ENCODE measurements at regions not wholly inside any gene's neighbourhood (a gene's known extent, or its start where the extent isn't known, plus 50 kb on each side); places are given as distances from the start of the nearest gene placed in this dataset.

DNA sequence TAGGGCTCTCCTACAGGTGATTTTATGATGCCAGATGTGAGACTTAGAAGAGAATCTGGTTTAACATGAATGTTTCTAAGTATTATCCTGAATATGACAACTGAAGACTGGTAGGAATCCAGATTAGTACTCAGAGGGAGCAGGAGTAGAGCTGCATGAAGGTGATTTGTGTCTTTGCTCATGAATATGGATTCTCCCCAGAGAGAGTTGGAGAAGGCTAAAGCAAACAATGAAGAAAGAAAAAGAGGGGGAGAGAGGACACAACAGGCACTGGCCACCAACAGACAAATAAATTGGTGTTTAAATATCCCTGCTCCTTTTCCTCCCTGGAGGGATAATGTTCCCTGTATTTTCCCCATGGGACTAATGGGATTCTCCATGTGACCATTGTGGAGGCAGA is 427.0 kb upstream of the KLF12 start:
- intact Hi-C loops (cut with micrococcal nuclease; ENCODE audit: unreplicated experiment) (no loop called here), in situ Hi-C loops (cut with HindIII; ENCODE audit: low pct_unique_long_range_greater_than_20kb, low sequenced_read_pairs) (no loop called here)
- Histone ChIP-seq H3K36me3 (ENCODE audit: control insufficient read depth, insufficient read depth, low read length) (no peaks in the 10 kb centered on the region), H3K27me3 (ENCODE audit: control insufficient read depth, insufficient read depth, low read length) (no peaks in the 10 kb centered on the region), H3K27ac (ENCODE audit: low read length) (no peak overlapping the region), H3K4me3 (ENCODE audit: low read depth in 2 of 2, low read length in 2 of 2) (no peak overlapping the region), H3K9me3 (ENCODE audit: control insufficient read depth, insufficient read depth, low read depth, low read length) (no peaks in the 10 kb centered on the region), H3K4me1 (ENCODE audit: control insufficient read depth, insufficient read depth, low read length) (no peaks in the 10 kb centered on the region)
- BruUV-seq (replicated peaks): no TSS peak
- DNase-seq (ENCODE audit: low read depth, low spot score) (no peak), ATAC-seq (no peak)
- ChIA-PET POLR2A (no interaction called here), CTCF (no interaction called here)
- TF ChIP-seq TCF7L2 (IDR thresholded peaks at IDR 0.05; ENCODE audit: low read depth, low read length): no peak
- TF ChIP-seq POLR2AphosphoS5 (IDR thresholded peaks at IDR 0.05; ENCODE audit: low read depth, low read length): no peak
- TF ChIP-seq SIN3A (IDR thresholded peaks at IDR 0.05; ENCODE audit: borderline replicate concordance, insufficient read depth, low read depth, low read length): no peak

DNA sequence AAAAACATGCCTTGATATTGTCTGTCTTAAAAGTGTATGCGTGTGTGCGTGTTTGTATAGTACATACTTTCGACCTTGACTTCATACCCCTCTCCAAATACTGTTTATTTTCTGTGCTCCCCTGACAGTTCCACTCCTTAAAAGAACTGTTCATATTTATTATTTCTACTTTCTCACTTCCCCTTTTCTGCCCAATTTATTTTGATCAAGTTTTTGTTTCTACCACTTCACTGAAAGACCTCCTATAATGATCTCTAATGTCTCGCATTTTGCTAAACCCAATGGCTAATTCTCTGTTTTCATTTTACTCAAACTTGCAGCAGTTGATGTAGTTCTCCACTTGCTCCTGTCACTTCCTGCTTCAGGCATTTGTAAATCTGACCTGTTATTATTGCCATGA is 426.1 kb upstream of the KLF12 start:
- H3K27ac ChIP-seq (ENCODE audit: low read length): no peak overlapping the region
- ATAC-seq: no peak
- ChIA-PET CTCF (no interaction called here), POLR2A (no interaction called here)
- no peaks in the 10 kb centered on the region for H3K4me1 ChIP-seq (ENCODE audit: control insufficient read depth, insufficient read depth, low read length)
- DNase-seq (ENCODE audit: low read depth, low spot score): no peak
- BruUV-seq (replicated peaks): no TSS peak
- no peaks in the 10 kb centered on the region for H3K9me3 ChIP-seq (ENCODE audit: control insufficient read depth, insufficient read depth, low read depth, low read length)
- TF ChIP-seq SIN3A (IDR thresholded peaks at IDR 0.05; ENCODE audit: borderline replicate concordance, insufficient read depth, low read depth, low read length) (no peak), TCF7L2 (IDR thresholded peaks at IDR 0.05; ENCODE audit: low read depth, low read length) (no peak), POLR2AphosphoS5 (IDR thresholded peaks at IDR 0.05; ENCODE audit: low read depth, low read length) (no peak)
- TF ChIP-seq, protein P1, sequence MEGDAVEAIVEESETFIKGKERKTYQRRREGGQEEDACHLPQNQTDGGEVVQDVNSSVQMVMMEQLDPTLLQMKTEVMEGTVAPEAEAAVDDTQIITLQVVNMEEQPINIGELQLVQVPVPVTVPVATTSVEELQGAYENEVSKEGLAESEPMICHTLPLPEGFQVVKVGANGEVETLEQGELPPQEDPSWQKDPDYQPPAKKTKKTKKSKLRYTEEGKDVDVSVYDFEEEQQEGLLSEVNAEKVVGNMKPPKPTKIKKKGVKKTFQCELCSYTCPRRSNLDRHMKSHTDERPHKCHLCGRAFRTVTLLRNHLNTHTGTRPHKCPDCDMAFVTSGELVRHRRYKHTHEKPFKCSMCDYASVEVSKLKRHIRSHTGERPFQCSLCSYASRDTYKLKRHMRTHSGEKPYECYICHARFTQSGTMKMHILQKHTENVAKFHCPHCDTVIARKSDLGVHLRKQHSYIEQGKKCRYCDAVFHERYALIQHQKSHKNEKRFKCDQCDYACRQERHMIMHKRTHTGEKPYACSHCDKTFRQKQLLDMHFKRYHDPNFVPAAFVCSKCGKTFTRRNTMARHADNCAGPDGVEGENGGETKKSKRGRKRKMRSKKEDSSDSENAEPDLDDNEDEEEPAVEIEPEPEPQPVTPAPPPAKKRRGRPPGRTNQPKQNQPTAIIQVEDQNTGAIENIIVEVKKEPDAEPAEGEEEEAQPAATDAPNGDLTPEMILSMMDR (IDR thresholded peaks at IDR 0.05): no peak
- TF ChIP-seq, protein P2, sequence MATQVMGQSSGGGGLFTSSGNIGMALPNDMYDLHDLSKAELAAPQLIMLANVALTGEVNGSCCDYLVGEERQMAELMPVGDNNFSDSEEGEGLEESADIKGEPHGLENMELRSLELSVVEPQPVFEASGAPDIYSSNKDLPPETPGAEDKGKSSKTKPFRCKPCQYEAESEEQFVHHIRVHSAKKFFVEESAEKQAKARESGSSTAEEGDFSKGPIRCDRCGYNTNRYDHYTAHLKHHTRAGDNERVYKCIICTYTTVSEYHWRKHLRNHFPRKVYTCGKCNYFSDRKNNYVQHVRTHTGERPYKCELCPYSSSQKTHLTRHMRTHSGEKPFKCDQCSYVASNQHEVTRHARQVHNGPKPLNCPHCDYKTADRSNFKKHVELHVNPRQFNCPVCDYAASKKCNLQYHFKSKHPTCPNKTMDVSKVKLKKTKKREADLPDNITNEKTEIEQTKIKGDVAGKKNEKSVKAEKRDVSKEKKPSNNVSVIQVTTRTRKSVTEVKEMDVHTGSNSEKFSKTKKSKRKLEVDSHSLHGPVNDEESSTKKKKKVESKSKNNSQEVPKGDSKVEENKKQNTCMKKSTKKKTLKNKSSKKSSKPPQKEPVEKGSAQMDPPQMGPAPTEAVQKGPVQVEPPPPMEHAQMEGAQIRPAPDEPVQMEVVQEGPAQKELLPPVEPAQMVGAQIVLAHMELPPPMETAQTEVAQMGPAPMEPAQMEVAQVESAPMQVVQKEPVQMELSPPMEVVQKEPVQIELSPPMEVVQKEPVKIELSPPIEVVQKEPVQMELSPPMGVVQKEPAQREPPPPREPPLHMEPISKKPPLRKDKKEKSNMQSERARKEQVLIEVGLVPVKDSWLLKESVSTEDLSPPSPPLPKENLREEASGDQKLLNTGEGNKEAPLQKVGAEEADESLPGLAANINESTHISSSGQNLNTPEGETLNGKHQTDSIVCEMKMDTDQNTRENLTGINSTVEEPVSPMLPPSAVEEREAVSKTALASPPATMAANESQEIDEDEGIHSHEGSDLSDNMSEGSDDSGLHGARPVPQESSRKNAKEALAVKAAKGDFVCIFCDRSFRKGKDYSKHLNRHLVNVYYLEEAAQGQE (IDR thresholded peaks at IDR 0.05; ENCODE audit: insufficient read depth in 1 of 2, low read depth in 2 of 2, low read length in 1 of 2): no peak
- in situ Hi-C loops (cut with HindIII; ENCODE audit: low pct_unique_long_range_greater_than_20kb, low sequenced_read_pairs): no loop called here
- no peaks in the 10 kb centered on the region for H3K27me3 ChIP-seq (ENCODE audit: control insufficient read depth, insufficient read depth, low read length)
- intact Hi-C loops (cut with micrococcal nuclease; ENCODE audit: unreplicated experiment): no loop called here
- no peaks in the 10 kb centered on the region for H3K36me3 ChIP-seq (ENCODE audit: control insufficient read depth, insufficient read depth, low read length)
- H3K4me3 ChIP-seq (ENCODE audit: low read depth in 2 of 2, low read length in 2 of 2): no peak overlapping the region

DNA sequence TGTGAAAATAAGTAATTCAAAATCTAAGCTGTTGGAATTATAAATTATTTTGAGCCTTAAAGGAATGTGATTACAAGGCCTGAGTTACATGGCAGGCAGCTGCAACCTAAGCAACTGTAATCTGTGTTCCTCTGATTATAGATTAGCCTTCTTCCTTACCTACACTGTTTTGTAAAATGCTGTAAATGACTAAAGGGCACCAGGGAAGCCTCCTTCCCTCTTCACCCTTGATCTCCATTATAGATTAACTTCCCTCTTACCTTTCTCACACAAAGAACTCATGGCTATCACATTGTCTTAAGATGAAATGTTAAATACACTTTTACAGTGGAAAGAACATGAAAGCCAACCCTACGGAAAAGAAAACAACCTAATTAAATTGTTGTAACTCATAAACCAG is 423.7 kb upstream of the KLF12 start:
- H3K4me1 ChIP-seq (ENCODE audit: control insufficient read depth, insufficient read depth, low read length): no peaks in the 10 kb centered on the region
- BruUV-seq (replicated peaks): no TSS peak
- DNase-seq (ENCODE audit: low read depth, low spot score) (no peak), ATAC-seq (no peak)
- no peaks in the 10 kb centered on the region for H3K36me3 ChIP-seq (ENCODE audit: control insufficient read depth, insufficient read depth, low read length)
- H3K27me3 ChIP-seq (ENCODE audit: control insufficient read depth, insufficient read depth, low read length): no peaks in the 10 kb centered on the region
- TF ChIP-seq POLR2AphosphoS5 (IDR thresholded peaks at IDR 0.05; ENCODE audit: low read depth, low read length): no peak
- TF ChIP-seq, protein P2 (IDR thresholded peaks at IDR 0.05; ENCODE audit: insufficient read depth in 1 of 2, low read depth in 2 of 2, low read length in 1 of 2): no peak
- TF ChIP-seq SIN3A (IDR thresholded peaks at IDR 0.05; ENCODE audit: borderline replicate concordance, insufficient read depth, low read depth, low read length): no peak
- TF ChIP-seq, protein P1 (IDR thresholded peaks at IDR 0.05): no peak
- no peak for TF ChIP-seq TCF7L2 (IDR thresholded peaks at IDR 0.05; ENCODE audit: low read depth, low read length)
- H3K4me3 ChIP-seq (ENCODE audit: low read depth in 2 of 2, low read length in 2 of 2): no peak overlapping the region
- ChIA-PET CTCF (no interaction called here), POLR2A (no interaction called here)
- intact Hi-C loops (cut with micrococcal nuclease; ENCODE audit: unreplicated experiment): no loop called here
- no peaks in the 10 kb centered on the region for H3K9me3 ChIP-seq (ENCODE audit: control insufficient read depth, insufficient read depth, low read depth, low read length)
- in situ Hi-C loops (cut with HindIII; ENCODE audit: low pct_unique_long_range_greater_than_20kb, low sequenced_read_pairs): no loop called here
- H3K27ac ChIP-seq (ENCODE audit: low read length): no peak overlapping the region

Measured in Panc1 (cell line).